GM19463 (cell line): ENCODE measurements at regions not wholly inside any gene's neighbourhood (a gene's known extent, or its start where the extent isn't known, plus 50 kb on each side); places are given as distances from the start of the nearest gene placed in this dataset.
"Not testable (repeated sequence)": the region's sequence is repeated elsewhere in the genome, so short reads cannot be mapped to it uniquely, and the experiment has no call there.

ENCODE experiments used
- ATAC-seq: cut with Tn5 transposase; IDR thresholded peaks from one replicate; pipeline ENCODE4 v1.9.1; 2021; ENCODE audit warnings: mild to moderate bottlenecking, moderate library complexity; ENCODE audit not compliant: unreplicated experiment

DNA sequence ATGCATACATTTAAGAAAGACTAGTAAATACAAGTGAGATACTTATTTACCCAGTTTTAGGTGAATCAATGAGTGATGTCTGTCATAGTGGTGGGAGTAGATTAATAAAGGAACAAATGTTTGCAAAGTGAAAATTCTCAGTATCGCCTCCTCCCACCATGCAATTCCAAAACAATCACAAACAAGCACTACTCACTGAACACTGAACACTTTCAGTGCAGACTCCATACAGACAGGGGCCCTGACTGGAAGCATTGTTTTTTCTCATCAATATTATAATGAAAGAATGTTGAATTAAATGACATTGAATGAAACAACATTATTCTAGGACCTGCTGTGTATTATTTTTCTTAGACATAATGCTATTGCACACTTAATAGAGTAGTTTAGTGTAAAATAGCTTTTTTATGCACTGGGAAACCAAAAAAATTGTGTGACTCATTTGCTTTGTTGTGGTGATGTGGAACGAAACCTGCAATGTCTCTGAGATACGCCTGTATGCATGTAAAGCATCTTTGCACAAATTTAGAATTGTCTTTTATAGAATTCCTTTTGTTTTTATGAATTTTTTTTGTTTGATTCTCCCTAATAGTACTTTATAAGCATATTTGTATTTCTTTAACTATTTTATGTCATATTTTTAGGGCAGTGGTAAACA, 317.5 kb downstream of the UTRN start:
- ATAC-seq: no peak

DNA sequence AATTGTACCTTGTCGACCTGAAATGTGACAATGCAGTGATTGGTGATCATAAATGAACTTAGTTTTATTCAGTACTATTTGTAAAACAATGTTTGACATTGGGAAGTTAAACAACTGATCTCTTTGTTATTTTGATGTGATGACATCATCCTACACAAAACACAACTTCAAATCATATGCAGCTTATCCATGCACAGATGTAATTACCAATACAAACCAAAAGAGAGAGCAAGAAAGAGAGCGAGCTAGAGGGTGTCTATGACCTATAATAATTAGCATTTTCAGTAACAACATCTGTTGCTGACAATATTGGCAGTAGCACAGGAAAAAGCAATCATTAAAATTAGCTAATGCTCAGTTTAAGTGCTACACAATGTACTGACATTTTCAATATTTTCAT, 320.9 kb downstream of the UTRN start:
- ATAC-seq: no peak

GRCh38 chr6:144607998-144608735, 323.0 kb downstream of the UTRN start:
- no peak for ATAC-seq

DNA sequence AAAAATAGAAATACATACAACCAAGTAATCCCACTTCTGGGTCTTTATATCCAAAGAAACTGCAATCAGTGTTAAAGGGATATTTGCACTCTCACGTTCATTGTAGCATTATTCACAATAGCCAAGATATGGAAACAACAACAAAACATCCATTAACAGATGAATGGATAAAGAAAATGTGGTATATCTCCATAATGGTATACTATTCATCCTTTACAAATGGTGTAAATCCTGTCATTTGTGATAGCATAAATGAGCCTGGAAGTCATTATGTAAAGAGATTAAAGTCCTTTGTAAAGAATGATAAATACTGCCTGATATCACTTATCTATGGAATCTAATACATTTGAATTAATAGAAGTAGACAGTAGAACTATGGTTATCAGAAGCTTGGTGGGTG, 327.7 kb downstream of the UTRN start:
- no peak for ATAC-seq

DNA sequence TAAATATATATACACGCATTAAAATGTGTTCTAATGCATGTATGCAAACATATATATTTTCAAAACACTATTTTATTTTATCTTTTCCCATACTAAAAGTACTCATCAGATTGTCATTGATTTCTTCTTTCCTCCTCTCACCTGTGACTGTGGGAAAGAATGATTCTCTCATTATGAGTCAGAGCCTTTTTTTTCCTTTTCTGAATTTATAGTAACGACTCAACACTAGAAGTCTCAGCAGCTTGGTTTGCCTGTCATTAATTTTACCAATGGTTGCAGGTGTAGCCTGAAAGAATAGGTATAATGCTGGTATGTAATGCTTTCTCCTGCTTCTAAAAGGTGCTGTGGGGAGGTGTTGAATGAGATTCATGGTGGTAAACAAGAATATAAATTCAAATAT, 328.7 kb downstream of the UTRN start:
- peak; percentile 65 for ATAC-seq

DNA sequence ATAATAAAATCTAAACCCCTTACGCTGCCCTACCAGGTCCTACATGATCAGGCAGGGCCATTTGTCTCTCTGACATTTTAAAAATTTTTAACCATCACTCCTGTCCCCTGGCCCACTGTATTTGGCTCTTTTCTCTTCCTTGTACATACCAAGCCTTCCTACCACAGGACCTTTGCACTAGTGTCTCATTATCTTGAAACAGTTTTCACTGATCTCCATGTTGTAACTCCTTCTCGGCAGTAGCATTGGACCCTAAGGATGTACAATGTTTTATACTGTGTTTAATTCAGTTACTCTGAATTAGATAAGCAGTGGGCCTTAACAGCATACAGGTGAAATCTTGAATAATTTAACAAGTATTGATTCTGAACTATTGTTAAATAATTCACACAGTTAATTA, 330.7 kb downstream of the UTRN start:
- no peak for ATAC-seq

- ATAC-seq: no peak
Observed at GRCh38 chr6:144617191-144617590, 332.1 kb downstream of the UTRN start.

GRCh38 chr6:144617708-144618107, 332.6 kb downstream of the UTRN start:
- no peak for ATAC-seq

GRCh38 chr6:144619966-144620365, 334.8 kb downstream of the UTRN start:
- no peak for ATAC-seq

DNA sequence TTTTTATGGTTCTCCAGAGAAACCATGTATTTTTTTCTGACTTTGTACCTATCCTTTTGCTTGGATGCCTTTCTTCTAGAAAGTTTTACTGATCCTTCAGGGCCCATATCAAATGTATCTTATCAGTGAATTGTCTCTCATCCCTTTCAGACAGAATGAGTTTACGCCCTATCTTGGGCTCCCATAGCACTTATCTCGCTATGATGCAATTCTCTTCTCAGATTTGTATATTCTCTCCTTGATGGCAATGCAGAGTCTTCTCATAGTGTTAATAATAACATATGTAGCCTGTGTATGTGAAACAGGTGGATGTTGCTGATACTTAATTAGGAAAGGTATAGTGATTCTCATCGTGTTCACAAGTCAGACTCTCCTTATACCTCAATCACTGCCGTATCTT, 336.2 kb downstream of the UTRN start:
- ATAC-seq: no peak

DNA sequence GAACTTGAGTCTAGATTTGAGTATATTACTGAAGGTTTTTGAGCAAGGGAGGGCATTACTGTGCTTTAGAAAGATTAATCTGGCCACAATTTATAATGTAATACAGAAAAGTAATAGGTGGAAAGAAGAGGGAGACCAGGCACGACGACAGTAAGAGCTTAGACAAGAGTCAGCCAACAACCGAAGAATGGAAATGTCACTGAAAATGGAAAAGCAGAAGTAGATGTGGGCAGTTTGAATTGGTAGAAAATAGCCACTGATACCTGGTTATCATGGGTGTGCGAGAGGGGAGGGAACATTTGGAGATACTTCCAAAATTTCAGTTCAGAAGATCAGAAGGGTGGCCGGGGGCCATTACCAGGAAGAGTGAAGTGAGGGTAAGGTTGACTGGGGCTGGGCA, 339.1 kb downstream of the UTRN start:
- ATAC-seq: no peak

GRCh38 chr6:144624716-144625115, 339.6 kb downstream of the UTRN start:
- no peak for ATAC-seq

GRCh38 chr6:144630857-144631256, 345.7 kb downstream of the UTRN start:
- ATAC-seq: no peak

- no peak for ATAC-seq
Observed at GRCh38 chr6:144632266-144632665, 347.1 kb downstream of the UTRN start.

DNA sequence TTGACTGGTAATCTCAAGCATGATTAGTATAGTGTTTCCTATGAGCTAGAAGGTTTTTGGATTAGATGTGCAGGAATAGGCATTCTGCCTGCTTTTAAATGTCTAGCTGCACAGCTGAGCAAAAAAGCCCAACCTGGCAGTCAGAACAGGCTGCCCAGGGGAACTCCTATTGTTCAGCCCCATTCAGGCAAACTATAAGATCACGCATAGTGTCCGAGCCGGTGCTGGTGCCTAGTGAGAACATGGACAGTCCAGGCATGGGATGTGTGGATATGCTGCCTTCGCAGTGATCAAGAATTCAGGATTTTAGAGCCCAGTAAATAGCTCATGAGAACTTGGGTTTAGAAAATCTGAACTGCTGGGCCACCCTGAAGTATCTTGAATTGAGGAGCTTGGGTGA, 348.8 kb downstream of the UTRN start:
- ATAC-seq: no peak

- ATAC-seq: no peak
Observed at GRCh38 chr6:144634371-144634770, 349.2 kb downstream of the UTRN start.

DNA sequence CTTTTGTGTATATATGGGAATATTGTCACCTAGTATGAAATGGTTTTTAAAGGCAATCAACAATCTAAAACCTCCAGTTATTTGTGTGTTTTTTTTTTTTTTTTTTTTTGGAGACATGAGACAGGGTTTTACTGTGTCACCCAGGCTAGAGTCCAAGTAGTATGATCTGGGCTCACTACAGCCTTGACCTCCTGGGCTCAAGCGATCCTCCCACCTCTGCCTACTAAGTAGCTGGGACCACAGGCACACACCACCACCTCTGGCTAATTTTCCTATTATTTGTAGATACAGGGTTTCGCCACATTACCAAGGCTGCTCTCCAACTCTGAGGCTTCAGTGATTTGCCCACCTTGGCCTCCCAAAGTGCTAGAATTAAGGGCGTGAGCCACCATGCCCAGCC, 349.9 kb downstream of the UTRN start:
- no peak for ATAC-seq

DNA sequence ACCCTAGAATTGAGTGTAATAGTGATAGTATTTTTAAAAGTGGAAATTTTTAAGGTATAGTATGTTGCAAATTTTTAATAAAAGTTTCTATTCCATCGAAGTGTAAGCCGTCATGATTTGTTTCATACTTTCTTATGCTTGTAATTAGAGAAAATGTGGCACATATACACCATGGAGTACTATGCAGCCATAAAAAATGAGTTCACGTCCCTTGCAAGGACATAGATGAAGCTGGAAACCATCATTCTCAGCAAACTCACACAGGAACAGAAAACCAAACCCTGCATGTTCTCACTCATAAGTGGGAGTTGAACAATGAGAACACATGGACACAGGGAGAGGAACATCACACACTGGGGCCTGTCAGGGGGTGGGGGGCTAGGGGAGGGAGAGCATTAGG, 350.9 kb downstream of the UTRN start:
- not testable (repeated sequence) for ATAC-seq

- ATAC-seq: no peak
Observed at GRCh38 chr6:144637541-144637940, 352.4 kb downstream of the UTRN start.

DNA sequence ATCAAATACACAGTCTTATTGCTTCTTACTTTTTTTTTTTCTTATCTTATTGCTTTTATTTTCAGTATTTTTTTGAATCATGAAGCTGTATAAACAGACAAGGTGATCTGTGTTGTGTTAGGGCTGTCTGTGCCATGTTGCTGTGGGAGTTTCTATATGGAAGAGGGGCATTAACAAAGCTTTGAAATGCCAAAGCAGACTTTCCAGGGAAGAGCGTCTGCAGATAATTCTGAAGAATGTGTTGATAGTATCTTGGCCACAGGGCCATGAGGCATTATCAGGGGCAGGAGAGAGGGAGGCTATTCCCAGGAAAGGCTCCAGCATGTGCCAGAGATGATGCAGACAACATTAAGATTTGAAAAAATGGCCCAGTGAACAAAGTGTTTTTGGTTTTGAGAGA, 354.5 kb downstream of the UTRN start:
- no peak for ATAC-seq

GRCh38 chr6:144641286-144641685, 356.2 kb downstream of the UTRN start:
- ATAC-seq: no peak

DNA sequence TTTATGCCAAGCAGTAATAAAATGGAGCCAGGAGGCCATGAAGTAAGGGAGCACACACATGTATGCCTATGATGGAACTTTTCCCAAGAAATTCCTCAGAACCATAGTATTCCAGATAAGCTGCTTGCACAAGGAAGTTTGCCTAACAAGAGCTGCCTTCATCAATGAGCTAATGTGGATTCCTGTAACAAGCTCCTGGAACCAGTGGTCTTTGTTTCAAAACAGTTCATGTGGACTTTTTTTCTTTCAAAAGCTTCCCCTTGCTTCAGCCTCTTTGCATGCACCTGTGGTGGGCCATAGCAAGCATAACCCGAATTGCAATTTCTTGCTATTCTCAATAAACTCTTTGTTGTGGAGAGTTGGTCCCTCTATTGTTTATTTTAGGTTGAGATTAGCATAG, 359.6 kb downstream of the UTRN start:
- ATAC-seq: no peak
